WTC11 (cell line): ENCODE measurements at regions not wholly inside any gene's neighbourhood (a gene's known extent, or its start where the extent isn't known, plus 50 kb on each side); places are given as distances from the start of the nearest gene placed in this dataset.

Experiments used
- ATAC-seq: fragments of 200-7000 bp; cut with Tn5 transposase; 2 replicates; pipeline ENCODE4 v1.10.0; 2021; ENCODE audit warnings: mild to moderate bottlenecking, moderate library complexity
- CTCF ChIA-PET: fragments of 300-600 bp; sonication (Branson Sonifier 250); formaldehyde crosslinking; loops from one replicate; lab custom pipeline; 2021; ENCODE audit warnings: antibody characterized with exemption; lab: Charles Lee
- POLR2A ChIA-PET: fragments of 350-600 bp; sonication (Branson Sonifier 250); formaldehyde crosslinking; loops from one replicate; lab custom pipeline; 2021; ENCODE audit warnings: antibody characterized with exemption; lab: Charles Lee
- DNase-seq: peaks from one replicate; pipeline ENCODE4 v3.0.0; 2021; ENCODE audit warnings: low spot score
- H3K27ac Mint-ChIP-seq: 2 replicates; pipeline ENCODE4 v1.8.0; 2021; ENCODE audit warnings: mixed read lengths
- H3K27me3 Mint-ChIP-seq: 2 replicates; pipeline ENCODE4 v1.8.0; 2021; ENCODE audit warnings: low read depth, mild to moderate bottlenecking, moderate library complexity, mixed read lengths
- H3K36me3 Mint-ChIP-seq: 2 replicates; pipeline ENCODE4 v1.8.0; 2021; ENCODE audit warnings: mixed read lengths
- H3K4me1 Mint-ChIP-seq: 2 replicates; pipeline ENCODE4 v1.8.0; 2022; ENCODE audit warnings: mixed read lengths
- H3K4me3 Mint-ChIP-seq: 2 replicates; pipeline ENCODE4 v1.8.0; 2021; ENCODE audit warnings: mild to moderate bottlenecking, moderate library complexity, mixed read lengths
- H3K9me3 Mint-ChIP-seq: 2 replicates; pipeline ENCODE4 v1.8.0; 2021; ENCODE audit warnings: mixed read lengths
- ATF6 ChIP-seq: sonication (generic); formaldehyde crosslinking; IDR thresholded peaks from 2 replicates; pipeline ENCODE4 v1.8.1; 2023; ENCODE audit warnings: mild to moderate bottlenecking, missing genetic modification reagents
- CREM ChIP-seq: sonication (generic); formaldehyde crosslinking; IDR thresholded peaks from 2 replicates; pipeline ENCODE4 v1.8.1; 2022; ENCODE audit warnings: mild to moderate bottlenecking, missing genetic modification reagents, moderate library complexity
- ELF4 ChIP-seq: sonication (generic); formaldehyde crosslinking; IDR thresholded peaks from 2 replicates; pipeline ENCODE4 v1.8.1; 2022; ENCODE audit warnings: low read depth, mild to moderate bottlenecking, moderate library complexity, missing genetic modification reagents
- ESRRA ChIP-seq: sonication (generic); formaldehyde crosslinking; IDR thresholded peaks from 2 replicates; pipeline ENCODE4 v1.8.1; 2022; ENCODE audit warnings: mild to moderate bottlenecking, missing genetic modification reagents, borderline replicate concordance
- ETV6 ChIP-seq: sonication (generic); formaldehyde crosslinking; IDR thresholded peaks from 2 replicates; pipeline ENCODE4 v1.8.1; 2022; ENCODE audit warnings: mild to moderate bottlenecking, missing genetic modification reagents
- KAT7 ChIP-seq: sonication (generic); formaldehyde crosslinking; IDR thresholded peaks from 2 replicates; pipeline ENCODE4 v1.8.1; 2023; ENCODE audit warnings: missing genetic modification reagents, mild to moderate bottlenecking, borderline replicate concordance
- OVOL2 ChIP-seq: fragments of 250-450 bp; sonication (Bioruptor Pico); IDR thresholded peaks from 2 replicates; pipeline ENCODE4 v1.9.0; 2021; ENCODE audit warnings: mild to moderate bottlenecking, borderline replicate concordance
- RELA ChIP-seq: sonication (generic); formaldehyde crosslinking; IDR thresholded peaks from 2 replicates; pipeline ENCODE4 v1.8.1; 2022; ENCODE audit warnings: missing genetic modification reagents, mild to moderate bottlenecking, borderline replicate concordance
- STAT6 ChIP-seq: sonication (generic); formaldehyde crosslinking; conservative IDR thresholded peaks from 2 replicates; pipeline ENCODE4 v1.8.1; 2023; ENCODE audit warnings: mild to moderate bottlenecking, low read depth, missing genetic modification reagents, moderate library complexity
- TEAD4 ChIP-seq: sonication (generic); formaldehyde crosslinking; IDR thresholded peaks from 2 replicates; pipeline ENCODE4 v1.8.0; 2022; ENCODE audit warnings: mild to moderate bottlenecking, missing genetic modification reagents
- ZNF121 ChIP-seq: sonication (generic); formaldehyde crosslinking; IDR thresholded peaks from 2 replicates; pipeline ENCODE4 v1.8.0; 2023; ENCODE audit warnings: missing genetic modification reagents
- ZNF219 ChIP-seq: sonication (generic); formaldehyde crosslinking; IDR thresholded peaks from 2 replicates; pipeline ENCODE4 v1.8.0; 2023; ENCODE audit warnings: missing genetic modification reagents, mild to moderate bottlenecking, borderline replicate concordance
- ZNF263 ChIP-seq: sonication (generic); formaldehyde crosslinking; IDR thresholded peaks from 2 replicates; pipeline ENCODE4 v1.8.1; 2022; ENCODE audit warnings: low read depth, mild to moderate bottlenecking, moderate library complexity, missing genetic modification reagents
- ZNF317 ChIP-seq: sonication (generic); formaldehyde crosslinking; IDR thresholded peaks from 2 replicates; pipeline ENCODE4 v1.8.1; 2023; ENCODE audit warnings: low read depth, mild to moderate bottlenecking, moderate library complexity, missing genetic modification reagents, borderline replicate concordance
- TF ChIP-seq, protein P1 (sequence below): sonication (generic); formaldehyde crosslinking; IDR thresholded peaks from 2 replicates; pipeline ENCODE4 v1.8.0; 2022; ENCODE audit warnings: mild to moderate bottlenecking, missing genetic modification reagents
- TF ChIP-seq, protein P2 (sequence below): sonication (generic); formaldehyde crosslinking; IDR thresholded peaks from 2 replicates; pipeline ENCODE4 v1.8.0; 2023; ENCODE audit warnings: missing genetic modification reagents
- TF ChIP-seq, protein P3 (sequence below): fragments of 250-450 bp; sonication (Bioruptor Pico); IDR thresholded peaks from 2 replicates; pipeline ENCODE4 v1.9.0; 2021; ENCODE audit warnings: mild to moderate bottlenecking
- TF ChIP-seq, protein P4 (sequence below): sonication (generic); formaldehyde crosslinking; IDR thresholded peaks from 2 replicates; pipeline ENCODE4 v1.8.0; 2022; ENCODE audit warnings: missing genetic modification reagents
- TF ChIP-seq, protein P5 (sequence below): sonication (generic); formaldehyde crosslinking; IDR thresholded peaks from 2 replicates; pipeline ENCODE4 v1.8.1; 2023; ENCODE audit warnings: mild to moderate bottlenecking, missing genetic modification reagents, moderate library complexity

DNA sequence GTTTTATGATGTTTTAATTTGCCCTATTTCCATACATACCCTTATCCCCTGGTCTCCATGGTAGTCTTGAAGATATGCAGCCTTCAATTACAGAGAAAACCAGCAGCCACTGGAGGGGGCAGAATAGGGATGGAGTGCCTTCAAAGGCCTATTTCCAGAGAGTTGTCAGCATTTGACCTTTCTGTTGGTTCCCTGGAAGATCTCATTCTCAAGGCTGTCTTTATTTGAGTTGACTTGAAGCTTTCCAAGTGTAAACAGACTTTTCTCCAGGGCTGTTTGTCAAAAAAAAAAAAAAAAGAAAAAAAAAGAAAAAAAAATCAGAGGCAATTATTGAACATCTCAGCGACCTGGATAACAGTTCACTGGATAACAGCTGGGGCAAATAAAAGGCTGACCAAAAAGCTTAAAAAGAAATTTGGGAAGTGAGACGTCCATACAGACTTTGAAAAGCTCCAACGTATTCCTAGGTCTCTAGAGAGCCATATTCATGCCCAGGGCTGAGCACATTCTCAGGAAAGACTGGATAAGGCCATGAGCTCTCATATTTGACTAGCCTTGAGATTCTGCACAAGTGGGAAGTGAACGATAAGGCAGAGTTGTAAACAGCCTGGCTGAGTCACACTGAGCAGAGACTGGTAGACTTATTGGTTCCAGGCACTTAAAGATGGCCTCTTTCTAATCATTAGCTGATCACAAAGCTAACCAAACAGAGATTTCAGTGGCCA, 126.6 kb downstream of the VAPA start:
- no peak for DNase-seq
- ATAC-seq: no peak

GRCh38 chr18:10041180-10041579, 127.4 kb downstream of the VAPA start:
- ChIA-PET CTCF (interaction anchor here (1.3 kb wide), 1 partner anchor 8 kb away, joined by 5 read pairs; no protein-coding TSS in a partner anchor), POLR2A (no interaction called here)
- H3K9me3 Mint-ChIP-seq: peaks cover 28% of the 10 kb centered on the region
- peaks cover 17% of the 10 kb centered on the region for H3K36me3 Mint-ChIP-seq
- ATAC-seq (no peak), DNase-seq (no peak)
- no peak overlapping the region for H3K27ac Mint-ChIP-seq
- no peaks in the 10 kb centered on the region for H3K27me3 Mint-ChIP-seq
- H3K4me1 Mint-ChIP-seq: peaks cover 7% of the 10 kb centered on the region
- no peak overlapping the region for H3K4me3 Mint-ChIP-seq
- TF ChIP-seq, protein P1, sequence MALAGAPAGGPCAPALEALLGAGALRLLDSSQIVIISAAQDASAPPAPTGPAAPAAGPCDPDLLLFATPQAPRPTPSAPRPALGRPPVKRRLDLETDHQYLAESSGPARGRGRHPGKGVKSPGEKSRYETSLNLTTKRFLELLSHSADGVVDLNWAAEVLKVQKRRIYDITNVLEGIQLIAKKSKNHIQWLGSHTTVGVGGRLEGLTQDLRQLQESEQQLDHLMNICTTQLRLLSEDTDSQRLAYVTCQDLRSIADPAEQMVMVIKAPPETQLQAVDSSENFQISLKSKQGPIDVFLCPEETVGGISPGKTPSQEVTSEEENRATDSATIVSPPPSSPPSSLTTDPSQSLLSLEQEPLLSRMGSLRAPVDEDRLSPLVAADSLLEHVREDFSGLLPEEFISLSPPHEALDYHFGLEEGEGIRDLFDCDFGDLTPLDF: no peak
- TF ChIP-seq, protein P2, sequence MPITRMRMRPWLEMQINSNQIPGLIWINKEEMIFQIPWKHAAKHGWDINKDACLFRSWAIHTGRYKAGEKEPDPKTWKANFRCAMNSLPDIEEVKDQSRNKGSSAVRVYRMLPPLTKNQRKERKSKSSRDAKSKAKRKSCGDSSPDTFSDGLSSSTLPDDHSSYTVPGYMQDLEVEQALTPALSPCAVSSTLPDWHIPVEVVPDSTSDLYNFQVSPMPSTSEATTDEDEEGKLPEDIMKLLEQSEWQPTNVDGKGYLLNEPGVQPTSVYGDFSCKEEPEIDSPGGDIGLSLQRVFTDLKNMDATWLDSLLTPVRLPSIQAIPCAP: no peak
- TF ChIP-seq, protein P3, sequence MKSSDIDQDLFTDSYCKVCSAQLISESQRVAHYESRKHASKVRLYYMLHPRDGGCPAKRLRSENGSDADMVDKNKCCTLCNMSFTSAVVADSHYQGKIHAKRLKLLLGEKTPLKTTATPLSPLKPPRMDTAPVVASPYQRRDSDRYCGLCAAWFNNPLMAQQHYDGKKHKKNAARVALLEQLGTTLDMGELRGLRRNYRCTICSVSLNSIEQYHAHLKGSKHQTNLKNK (CRISPR knock-in tag): no peak
- TF ChIP-seq ZNF219 (CRISPR knock-in tag) (no peak), CREM (CRISPR knock-in tag) (no peak), ZNF121 (CRISPR knock-in tag) (no peak), ESRRA (CRISPR knock-in tag) (no peak), ATF6 (CRISPR knock-in tag) (no peak), ETV6 (CRISPR knock-in tag) (no peak), TEAD4 (no peak), STAT6 (CRISPR knock-in tag) (no peak)
- TF ChIP-seq, protein P4, sequence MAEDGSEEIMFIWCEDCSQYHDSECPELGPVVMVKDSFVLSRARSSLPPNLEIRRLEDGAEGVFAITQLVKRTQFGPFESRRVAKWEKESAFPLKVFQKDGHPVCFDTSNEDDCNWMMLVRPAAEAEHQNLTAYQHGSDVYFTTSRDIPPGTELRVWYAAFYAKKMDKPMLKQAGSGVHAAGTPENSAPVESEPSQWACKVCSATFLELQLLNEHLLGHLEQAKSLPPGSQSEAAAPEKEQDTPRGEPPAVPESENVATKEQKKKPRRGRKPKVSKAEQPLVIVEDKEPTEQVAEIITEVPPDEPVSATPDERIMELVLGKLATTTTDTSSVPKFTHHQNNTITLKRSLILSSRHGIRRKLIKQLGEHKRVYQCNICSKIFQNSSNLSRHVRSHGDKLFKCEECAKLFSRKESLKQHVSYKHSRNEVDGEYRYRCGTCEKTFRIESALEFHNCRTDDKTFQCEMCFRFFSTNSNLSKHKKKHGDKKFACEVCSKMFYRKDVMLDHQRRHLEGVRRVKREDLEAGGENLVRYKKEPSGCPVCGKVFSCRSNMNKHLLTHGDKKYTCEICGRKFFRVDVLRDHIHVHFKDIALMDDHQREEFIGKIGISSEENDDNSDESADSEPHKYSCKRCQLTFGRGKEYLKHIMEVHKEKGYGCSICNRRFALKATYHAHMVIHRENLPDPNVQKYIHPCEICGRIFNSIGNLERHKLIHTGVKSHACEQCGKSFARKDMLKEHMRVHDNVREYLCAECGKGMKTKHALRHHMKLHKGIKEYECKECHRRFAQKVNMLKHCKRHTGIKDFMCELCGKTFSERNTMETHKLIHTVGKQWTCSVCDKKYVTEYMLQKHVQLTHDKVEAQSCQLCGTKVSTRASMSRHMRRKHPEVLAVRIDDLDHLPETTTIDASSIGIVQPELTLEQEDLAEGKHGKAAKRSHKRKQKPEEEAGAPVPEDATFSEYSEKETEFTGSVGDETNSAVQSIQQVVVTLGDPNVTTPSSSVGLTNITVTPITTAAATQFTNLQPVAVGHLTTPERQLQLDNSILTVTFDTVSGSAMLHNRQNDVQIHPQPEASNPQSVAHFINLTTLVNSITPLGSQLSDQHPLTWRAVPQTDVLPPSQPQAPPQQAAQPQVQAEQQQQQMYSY: no peak
- TF ChIP-seq, protein P5, sequence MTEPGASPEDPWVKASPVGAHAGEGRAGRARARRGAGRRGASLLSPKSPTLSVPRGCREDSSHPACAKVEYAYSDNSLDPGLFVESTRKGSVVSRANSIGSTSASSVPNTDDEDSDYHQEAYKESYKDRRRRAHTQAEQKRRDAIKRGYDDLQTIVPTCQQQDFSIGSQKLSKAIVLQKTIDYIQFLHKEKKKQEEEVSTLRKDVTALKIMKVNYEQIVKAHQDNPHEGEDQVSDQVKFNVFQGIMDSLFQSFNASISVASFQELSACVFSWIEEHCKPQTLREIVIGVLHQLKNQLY (CRISPR knock-in tag): no peak

More for the DNA sequence above, 126.6 kb downstream of the VAPA start:
- Mint-ChIP-seq H3K4me3 (no peak overlapping the region), H3K27me3 (no peaks in the 10 kb centered on the region), H3K27ac (no peak overlapping the region), H3K36me3 (peaks cover 17% of the 10 kb centered on the region), H3K4me1 (peaks cover 9% of the 10 kb centered on the region), H3K9me3 (peaks cover 28% of the 10 kb centered on the region)
- CTCF ChIA-PET: interaction anchor here (0.6 to 1.3 kb wide), 3 partner anchors 8 to 706 kb away, joined by 3 to 5 read pairs (median 5); partner anchors contain the start of gene TWSG1
- POLR2A ChIA-PET: no interaction called here
- TF ChIP-seq ZNF263 (CRISPR knock-in tag): no peak
- no peak for TF ChIP-seq ELF4
- TF ChIP-seq KAT7: no peak
- no peak for TF ChIP-seq CREM (CRISPR knock-in tag)
- TF ChIP-seq, protein P4: no peak
- TF ChIP-seq RELA (CRISPR knock-in tag): no peak
- TF ChIP-seq ZNF317 (CRISPR knock-in tag): no peak
- TF ChIP-seq OVOL2 (CRISPR knock-in tag): no peak
